Dedifferentiated amniotic fluid mesenchymal stem cell (primary cell): ENCODE measurements at regions not wholly inside any gene's neighbourhood (a gene's known extent, or its start where the extent isn't known, plus 50 kb on each side); places are given as distances from the start of the nearest gene placed in this dataset.

ENCODE experiments used
- DNase-seq: peaks from one replicate; pipeline ENCODE4 v3.0.0-alpha.2; 2016; ENCODE audit errors: extremely low spot score

DNA sequence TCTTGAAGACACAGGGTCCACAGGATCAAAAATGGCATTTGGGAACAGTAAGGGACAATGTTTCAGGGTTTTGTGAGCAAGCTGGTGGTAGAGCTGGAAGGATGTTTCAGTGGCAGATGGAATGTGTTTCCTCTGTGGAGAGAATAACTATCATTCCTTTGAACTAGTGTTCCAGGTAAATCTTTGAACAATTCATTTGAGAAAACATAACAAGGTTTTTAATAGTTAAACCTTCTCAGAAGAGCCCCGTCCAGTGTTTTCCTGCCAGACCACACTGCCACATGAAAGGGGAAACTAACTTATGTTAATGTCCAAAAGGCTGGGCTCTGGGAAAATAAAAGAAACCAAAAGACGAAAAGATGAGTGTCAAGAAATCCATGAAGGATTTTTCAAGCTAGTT, 207.0 kb upstream of the ZNF462 start:
- no peak for DNase-seq

DNA sequence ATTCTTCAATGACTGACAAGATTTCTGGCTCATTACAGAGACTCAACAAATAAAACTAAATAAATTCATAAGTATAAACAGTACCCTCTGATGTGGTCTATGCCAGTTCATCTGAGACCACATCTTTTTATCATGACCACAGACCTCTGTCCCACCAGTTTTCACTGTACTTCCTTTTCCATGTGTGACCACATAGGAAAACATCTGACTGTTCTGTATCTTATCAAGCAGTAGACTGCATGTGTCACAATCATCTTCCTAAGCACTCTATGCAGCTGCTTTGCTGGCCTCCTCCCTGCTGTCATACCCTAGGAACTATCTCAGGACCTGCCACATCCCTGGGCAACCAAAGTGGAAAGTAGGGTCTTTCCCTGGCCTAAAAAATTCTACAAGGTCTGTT, 205.0 kb upstream of the ZNF462 start:
- no peak for DNase-seq

DNA sequence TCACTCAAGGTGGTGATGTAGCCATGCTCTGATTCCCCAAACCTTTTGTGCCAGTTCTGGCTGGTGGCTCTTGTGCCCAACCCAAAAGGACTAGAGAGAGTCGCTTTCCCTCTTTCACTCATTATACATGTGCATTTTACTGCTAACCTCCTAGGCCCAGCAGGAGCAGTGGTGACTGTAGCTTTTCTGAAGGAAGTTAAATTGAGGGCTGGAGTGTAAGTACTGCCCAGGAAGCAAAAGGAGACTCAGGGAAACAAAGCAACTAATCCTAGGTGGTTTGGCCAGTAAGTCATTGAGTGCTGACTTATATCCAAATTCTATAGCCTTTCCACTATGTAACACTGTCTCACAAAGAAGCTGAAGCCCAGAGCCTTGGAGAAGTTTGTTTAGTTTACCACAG, 194.4 kb upstream of the ZNF462 start:
- no peak for DNase-seq

DNA sequence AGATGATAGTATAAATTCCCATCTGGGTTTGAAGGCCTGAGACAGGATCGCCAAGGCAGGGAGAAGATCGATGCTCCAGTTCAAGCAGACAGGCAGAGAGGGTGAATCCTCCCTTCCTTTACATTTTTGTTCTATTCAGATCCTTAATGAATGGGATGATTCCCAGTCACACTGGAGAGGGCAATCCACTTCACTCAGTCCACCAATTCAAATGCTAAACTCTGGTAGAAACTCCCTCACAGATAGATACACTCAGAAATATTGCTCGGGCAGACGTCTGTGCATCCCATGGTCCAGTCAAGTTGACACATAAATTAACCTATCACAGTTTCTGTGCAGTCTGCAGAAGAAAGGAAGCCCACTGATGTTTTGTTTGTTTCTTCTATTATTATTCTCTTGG, 193.1 kb upstream of the ZNF462 start:
- no peak for DNase-seq

DNA sequence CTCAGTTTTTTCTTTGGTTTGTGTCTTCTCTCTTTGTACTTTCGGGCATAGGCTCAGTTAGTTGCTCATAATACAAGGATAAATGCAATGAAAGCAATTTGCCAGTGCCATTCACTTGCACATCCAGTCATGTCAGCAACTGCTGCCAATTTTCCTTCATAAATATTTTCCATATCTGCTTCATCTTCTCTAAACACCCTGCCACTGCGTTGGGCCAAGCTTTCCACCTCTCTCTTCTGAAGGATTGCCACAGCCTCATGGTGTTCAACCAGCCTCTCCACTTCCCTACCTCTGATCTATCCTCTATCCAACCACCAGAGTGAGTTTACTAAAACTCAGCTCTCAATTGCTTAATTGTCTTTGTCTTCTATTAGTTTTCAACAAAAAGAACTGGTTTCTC, 192.5 kb upstream of the ZNF462 start:
- no peak for DNase-seq

DNA sequence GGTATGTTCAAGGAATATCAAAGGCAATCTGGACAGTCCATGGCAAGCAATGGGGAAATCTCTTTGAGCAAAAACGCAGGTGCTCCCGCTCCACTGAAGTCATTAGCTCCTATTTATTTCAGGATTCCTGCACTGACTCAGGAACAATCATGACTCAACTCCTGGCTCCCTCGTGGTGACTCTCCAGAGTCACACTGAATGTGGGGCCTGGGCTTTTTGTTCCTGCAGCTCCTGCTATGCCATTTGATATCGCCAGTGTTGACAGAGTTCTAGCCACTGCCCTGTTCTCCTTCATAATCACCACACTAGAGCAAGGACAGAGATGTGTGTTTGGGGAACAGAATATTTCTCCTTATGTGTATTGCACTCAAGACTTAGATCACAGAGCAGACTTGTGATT, 187.2 kb upstream of the ZNF462 start:
- DNase-seq: no peak

DNA sequence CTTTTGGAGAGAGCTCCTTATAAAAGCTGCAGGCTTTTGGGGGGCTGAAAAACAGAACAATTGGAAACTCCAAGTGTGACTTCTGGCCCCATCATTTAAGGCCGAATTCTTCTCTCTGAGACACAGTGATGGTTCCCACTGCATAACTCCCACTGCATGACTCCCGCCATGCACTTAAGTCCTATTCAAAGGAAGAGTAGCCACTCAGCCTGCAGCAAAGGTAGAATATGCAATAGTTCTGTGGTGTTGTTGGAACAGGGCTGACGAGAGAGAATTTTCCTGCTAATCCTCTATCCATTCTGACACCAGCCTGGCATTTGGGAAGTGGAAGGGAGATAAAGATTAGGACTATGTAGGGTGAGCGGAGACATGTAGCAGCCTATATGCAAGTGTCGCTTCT, 185.6 kb upstream of the ZNF462 start:
- no peak for DNase-seq

DNA sequence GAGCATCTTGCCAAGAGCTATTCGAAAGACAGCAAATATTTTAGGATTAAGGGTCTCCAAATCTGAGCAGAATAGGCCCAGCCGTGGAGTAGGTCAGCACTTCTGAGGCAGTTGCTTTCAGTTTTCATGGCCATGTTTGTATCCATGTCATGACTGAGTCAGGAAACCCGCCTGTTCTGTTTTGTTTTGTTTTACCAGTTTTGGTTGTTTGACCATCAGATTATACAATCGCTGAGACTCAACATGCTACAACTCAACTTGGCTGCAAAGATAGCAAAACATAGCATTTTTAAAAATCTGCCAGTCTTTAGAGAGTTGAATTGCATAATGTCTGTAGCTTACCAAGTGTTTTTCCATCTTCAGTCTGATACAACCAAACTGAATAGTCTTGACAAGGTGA, 185.1 kb upstream of the ZNF462 start:
- DNase-seq: no peak

DNA sequence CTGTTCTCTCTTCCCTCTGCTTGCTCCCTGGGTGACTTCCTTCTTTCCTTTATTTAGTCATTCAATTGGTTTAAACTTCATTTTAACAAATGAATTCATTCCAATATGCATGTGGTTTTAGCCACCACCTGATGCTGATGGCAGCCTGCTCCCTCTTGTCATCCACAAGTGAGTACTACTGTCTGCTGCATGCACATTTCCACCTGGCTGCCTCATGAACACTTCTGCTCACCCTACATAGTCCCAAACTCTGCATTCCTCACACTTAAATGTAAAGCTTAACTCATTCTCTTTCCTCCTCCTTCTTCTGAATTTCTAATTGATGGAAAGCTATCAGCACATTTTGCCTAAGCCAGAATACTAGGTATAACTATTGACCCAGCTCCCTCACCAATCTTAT, 184.7 kb upstream of the ZNF462 start:
- DNase-seq: no peak

DNA sequence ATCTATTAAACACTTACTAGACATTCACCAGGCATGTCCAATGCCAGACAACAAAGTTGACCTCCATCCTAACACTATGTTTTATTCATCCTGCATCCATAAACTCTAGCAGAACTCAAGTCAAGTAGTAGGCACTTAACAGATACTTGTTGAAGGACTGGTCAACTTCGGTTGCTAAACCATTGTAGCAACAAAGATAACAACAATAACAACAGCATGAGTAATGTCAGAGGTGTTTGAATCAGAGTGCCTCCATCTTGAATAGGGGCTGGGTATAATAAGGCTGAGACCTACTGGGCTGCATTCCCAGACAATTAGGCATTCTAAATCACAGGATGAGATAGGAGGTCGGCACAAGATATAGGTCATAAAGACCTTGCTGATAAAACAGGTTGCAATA, 180.5 kb upstream of the ZNF462 start:
- DNase-seq: no peak

DNA sequence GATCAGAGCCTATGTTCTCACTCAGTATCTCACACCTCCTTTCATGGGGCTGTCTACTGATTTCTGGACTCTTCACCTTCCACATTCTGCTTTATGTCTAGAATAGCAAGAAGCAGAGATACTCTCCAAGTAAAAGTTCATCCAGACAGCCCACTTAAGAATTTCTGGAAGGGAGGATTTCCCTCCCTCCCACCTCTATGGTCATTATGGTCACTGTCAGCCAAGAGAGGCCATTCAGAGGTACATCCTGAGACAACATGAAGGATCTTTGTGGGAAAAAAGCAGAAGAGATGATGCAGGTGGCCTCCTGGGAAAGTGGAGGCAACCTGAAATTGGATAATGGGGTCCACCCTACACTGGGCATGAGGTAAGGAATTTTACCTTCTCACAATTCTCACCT, 179.5 kb upstream of the ZNF462 start:
- no peak for DNase-seq

DNA sequence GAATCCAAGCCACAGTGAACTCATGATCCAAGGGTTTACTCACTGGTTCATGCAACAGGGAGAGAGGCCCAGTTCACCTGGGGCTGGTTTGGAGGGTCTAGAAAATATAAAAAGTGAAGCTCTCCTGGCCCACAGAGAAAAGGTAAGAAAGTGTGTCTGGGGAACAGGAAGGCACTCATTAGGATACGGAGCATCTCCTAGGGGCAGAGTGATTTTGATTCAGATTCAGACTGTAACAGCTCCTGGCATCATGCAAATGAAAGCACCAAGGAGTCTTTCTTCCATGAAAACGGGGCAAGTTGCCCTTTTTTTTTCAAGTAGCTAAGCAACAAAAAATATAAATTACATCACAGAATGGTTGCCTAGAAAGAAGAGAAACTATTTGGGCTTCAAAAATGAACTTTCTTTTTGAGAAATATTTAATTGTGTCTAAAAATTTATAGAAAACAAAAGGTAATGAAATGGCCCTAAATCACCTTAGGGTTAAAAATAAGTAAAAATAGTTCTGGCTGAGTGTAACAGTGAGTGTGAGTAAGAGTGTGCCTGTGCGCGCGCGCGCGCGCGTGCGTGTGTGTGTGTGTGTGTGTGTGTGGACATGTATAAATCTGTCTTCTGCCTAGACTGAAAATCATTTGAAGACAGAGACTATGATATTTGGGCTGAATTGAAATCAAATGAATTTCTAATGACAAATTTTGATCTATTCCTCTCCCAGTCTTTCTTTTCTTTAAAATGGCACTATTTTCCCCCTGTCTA, 177.8 kb upstream of the ZNF462 start:
- no peak for DNase-seq

DNA sequence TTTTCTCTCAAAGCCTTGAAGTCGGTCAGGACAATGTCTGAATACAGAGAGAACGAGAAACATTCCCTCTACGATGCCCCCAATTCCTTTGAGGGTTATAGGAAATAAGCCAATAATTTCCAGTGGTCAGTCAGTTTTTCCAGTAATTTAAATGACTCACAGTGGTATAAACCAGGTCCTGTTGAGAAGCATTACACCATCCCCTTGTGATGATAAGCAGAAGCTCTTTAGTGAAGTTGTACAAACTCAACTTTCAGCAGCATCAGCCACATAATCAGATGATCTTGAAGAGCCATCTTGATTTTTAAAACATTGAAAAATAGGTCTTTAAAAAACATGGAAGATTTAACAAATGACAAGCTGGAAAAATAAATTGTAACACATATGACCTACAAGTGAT, 173.9 kb upstream of the ZNF462 start:
- DNase-seq: no peak

DNA sequence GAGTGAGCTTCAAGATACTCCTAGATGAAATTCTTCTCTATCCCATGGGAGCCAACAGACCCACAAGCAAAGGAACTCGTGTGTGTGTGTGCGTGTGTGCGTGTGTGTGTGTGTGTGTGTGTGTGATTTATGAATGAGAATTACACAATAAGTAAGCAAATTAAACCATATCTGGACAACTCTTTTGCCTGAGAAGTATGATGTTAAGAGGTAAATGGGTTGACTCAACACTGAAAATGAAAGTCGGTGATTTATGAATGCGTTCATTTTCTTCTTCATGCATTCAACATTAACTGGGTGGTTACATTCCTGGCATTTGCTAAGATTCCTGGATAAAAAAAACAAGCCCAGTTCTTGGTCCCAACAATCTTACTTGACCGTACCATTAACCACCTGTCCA, 171.3 kb upstream of the ZNF462 start:
- DNase-seq: no peak

DNA sequence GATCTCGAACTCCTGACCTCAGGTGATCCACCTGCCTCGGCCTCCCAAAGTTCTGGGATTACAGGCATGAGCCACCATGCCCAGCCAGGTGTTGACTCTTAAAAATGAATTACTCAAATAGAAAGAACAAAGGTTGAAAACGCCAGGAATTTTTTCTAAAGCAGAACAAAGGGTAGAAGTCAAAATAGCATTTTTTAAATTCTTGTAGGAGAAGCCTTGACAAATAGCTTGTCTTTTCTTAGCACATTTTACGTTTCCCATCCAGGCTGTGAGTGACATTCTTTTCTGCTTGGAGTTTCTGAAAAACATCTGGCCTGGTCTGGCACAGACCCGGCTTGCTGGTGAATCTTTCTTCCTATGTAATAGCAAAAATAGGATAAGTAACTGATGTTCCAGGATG, 169.4 kb upstream of the ZNF462 start:
- DNase-seq: no peak

DNA sequence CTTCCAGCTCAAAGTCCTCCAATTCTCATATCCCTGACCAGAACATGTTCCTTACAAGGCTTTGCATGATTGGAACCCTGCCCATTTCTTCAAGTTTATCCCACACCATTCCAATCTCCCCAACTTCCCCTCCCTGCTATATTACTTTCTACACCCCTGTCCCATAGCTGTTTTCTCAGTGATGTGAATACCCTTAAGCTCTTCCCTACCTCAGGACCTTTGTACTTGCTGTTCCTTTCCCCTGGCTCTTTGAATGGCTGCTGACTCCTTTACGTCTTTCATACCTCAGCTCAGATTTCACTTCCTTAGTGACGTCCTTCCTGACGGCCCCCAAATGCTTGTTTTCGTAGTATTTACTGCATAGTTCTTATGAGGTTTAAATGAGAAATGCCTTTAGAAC, 166.2 kb upstream of the ZNF462 start:
- no peak for DNase-seq

DNA sequence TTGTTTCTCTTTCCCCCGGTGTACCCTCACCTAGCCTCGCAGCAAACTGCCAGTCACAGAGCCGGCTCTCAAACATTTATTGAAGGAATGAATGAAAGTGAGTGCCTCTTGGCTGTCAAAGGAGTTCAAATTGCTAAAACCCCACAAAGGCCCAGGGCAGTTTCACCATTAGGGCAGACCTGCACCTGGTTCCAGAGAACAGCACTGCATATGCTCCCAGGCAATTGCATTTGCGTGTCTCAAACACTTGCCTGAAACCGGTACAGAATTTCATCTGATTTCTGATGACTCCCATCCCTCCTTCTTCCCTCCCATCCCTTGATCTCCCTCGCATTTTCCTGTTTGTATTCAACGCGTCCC, 165.6 kb upstream of the ZNF462 start:
- DNase-seq: no peak

DNA sequence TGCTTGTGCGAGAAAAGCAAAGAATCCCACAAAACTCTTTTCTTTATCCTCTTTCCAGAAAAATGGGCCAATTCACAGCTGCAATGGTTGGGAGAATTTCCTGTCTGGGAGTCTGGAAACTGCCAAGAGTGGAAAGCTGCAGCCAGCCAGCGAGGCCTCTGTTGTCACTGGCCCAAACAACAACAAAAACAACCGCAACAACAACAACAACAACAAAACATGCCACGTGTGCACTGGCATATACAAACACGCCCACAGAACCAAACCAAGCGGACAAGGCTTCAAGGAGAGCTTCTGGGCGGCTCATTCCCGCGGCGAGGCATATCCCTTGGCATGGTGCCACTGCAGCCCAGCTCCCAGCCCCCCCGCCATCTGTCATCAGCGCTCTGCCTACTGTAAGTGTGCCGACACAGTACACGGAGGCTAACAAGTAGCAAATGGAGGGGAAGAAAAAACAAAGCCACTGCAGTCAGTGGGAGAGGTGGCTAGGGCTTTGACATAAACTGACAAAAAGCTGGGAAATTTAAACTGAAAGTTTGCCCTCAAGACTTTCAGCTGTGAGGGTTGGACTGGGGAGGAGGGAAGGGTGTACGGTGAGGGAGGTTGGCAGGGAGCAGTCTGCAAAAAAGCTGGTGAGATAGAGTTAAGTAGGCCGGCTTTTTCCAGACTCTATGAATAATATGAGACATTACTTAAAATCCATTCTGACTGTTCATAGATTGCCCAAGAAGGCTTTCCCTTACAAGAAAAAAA, 165.0 kb upstream of the ZNF462 start:
- DNase-seq: peak; percentile 79

DNA sequence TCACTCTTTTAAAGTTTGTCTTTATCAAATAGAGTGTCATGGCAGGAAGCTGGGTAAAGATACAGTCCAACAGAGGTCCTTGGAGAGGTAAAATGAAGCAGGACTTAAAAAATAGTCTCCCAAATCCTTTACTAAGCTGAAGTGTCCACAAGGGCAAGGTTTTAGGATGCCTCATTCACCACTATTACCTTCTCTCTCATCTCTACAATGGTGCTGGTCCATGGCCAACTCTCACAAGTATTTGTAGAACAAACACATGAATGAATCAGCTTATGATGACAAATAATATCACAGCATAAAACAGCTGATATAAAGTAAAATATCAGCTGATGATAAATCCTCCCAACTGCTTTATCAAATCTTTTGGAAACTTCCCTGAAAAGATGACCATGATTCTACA, 162.3 kb upstream of the ZNF462 start:
- DNase-seq: no peak

DNA sequence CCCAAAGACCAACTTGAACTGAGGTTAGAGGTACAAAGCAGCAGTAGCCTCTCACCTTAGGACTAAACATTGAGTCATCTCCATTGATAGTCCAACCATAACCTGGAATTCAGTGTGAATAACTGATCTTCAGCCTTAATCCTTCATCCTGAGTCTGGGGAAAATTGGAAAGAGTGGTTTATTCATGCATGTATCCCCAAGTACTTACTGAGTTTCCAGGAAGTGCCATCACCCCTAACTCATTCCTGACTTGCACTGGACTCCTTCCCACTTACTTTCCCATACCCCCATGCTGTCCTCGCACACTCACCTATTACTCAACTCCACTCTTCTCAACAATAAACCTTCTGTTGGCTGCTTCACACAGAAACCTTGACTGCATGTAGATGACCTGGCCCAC, 161.4 kb upstream of the ZNF462 start:
- DNase-seq: no peak

DNA sequence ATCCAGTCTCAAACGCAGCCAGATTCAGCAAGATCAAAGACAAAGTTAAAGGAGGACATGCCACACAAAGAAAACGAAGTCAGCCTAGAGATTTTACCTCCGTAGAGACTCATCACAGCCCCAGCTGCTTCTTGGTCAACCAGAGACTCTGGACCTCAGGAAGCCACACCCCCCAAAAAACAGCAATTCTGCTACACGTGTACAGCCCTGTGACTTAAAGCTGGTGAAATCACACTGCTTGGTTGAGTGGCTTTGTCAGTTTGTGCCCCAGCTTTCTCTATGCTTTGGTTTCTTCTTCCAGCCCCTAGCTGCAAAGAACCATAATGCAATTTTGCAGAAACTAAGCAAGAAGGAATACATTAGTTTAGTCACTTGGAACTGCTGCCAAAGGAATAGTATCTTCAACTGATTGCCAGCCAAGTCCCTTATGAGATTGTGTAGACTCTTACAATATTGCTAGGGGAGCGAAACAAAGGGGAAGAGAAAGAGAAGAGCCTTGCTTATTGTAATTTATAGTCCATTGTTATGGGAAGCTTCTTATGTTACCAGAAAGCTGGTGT, 158.8 kb upstream of the ZNF462 start:
- no peak for DNase-seq

DNA sequence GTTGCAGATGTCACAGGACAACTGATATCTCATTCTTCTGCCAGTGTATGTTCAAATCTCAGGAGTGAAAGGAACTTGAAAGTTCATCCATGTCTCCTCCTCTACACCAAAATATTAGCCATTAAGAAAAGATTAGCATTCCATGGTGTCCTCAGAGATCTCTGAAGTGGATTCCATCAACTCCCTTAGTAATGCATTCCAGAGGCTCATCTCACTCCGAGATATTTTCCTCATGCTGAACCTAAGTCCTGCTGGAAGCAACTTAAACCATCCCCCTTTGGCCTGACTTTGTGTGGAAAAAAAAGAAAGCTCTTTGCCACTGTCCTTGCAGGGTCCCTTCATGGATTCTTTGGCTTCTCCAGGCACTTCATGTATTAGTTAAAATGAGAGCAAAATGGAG, 155.7 kb upstream of the ZNF462 start:
- DNase-seq: no peak

DNA sequence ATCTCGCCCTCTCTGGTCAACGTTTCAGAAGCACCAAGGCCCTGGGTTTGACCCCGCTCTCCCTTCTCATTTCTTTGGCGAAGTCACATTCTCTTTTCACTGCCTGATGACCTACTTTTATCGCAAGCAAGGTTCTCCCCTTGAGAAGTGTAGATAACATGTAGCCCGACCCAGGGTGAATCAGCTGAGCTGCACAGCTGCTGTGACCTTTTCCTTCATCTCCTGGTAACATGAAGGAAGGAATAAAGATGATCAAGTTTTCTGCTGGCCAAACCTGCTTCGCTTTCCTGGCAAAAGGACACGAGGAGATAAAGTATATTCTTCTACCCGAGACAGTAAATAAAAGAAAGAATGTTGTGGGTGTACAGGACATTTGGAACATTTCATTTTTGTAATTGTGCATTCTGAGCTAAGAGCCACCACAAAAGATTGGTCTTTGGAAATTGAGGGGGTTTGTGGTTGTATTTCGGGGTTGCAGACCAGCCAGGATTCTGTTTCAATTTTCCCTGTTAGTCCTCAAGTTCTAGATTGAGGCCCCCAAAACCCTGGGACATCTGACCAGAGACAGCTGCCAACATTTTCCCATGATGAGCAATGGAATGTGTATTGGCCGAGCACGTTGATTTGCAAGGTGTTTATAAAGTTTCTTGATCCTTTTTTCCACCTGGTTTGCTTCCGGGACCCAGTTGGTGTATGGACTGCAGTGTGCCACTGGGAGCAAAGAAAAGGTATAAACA, 155.1 kb upstream of the ZNF462 start:
- no peak for DNase-seq
